Right lung (tissue), 2 donors: ENCODE measurements at regions not wholly inside any gene's neighbourhood (a gene's known extent, or its start where the extent isn't known, plus 50 kb on each side); places are given as distances from the start of the nearest gene placed in this dataset.

ENCODE experiments used
- DNase-seq, 2 donors: peaks; one replicate each; pipeline ENCODE4 v3.0.0-alpha.2; 2013

- DNase-seq = no peak
Measured at GRCh38 chr20:60899320-60899719, 352.7 kb upstream of the CDH4 start.

- no peak for DNase-seq
Measured at GRCh38 chr20:60900618-60901017, 351.4 kb upstream of the CDH4 start.

GRCh38 chr20:60901831-60902230 is 350.2 kb upstream of the CDH4 start:
- DNase-seq = no peak

GRCh38 chr20:60903325-60903971 is 348.6 kb upstream of the CDH4 start:
- no peak for DNase-seq

- DNase-seq = peak in 1 of 2 donors; percentile 32
Measured at GRCh38 chr20:60904730-60905129, 347.3 kb upstream of the CDH4 start.

- no peak for DNase-seq
Measured at GRCh38 chr20:60905919-60906318, 346.1 kb upstream of the CDH4 start.

GRCh38 chr20:60906555-60906954 is 345.5 kb upstream of the CDH4 start:
- DNase-seq = no peak

- no peak for DNase-seq
Measured at GRCh38 chr20:60913298-60913697, 338.8 kb upstream of the CDH4 start.

GRCh38 chr20:60921022-60921622 is 330.9 kb upstream of the CDH4 start:
- peak in 1 of 2 donors; percentile 29 for DNase-seq

- no peak for DNase-seq
Measured at GRCh38 chr20:60926831-60927230, 325.2 kb upstream of the CDH4 start.

- no peak for DNase-seq
Measured at GRCh38 chr20:60928341-60928740, 323.7 kb upstream of the CDH4 start.

GRCh38 chr20:60930023-60930790 is 321.9 kb upstream of the CDH4 start:
- DNase-seq = no peak

- no peak for DNase-seq
Measured at GRCh38 chr20:60931696-60932095, 320.4 kb upstream of the CDH4 start.

GRCh38 chr20:60934724-60935123 is 317.3 kb upstream of the CDH4 start:
- DNase-seq = no peak

GRCh38 chr20:60935971-60936370 is 316.1 kb upstream of the CDH4 start:
- no peak for DNase-seq

- no peak for DNase-seq
Measured at GRCh38 chr20:60937585-60937984, 314.5 kb upstream of the CDH4 start.

- no peak for DNase-seq
Measured at GRCh38 chr20:60941379-60941778, 310.7 kb upstream of the CDH4 start.

GRCh38 chr20:60947819-60948218 is 304.2 kb upstream of the CDH4 start:
- no peak for DNase-seq

GRCh38 chr20:60948224-60948623 is 303.8 kb upstream of the CDH4 start:
- DNase-seq = no peak

- DNase-seq = peak in 1 of 2 donors; percentile 6
Measured at GRCh38 chr20:60950561-60950960, 301.5 kb upstream of the CDH4 start.

- no peak for DNase-seq
Measured at GRCh38 chr20:60950974-60951373, 301.1 kb upstream of the CDH4 start.

GRCh38 chr20:60952861-60953260 is 299.2 kb upstream of the CDH4 start:
- no peak for DNase-seq

GRCh38 chr20:60953321-60953720 is 298.7 kb upstream of the CDH4 start:
- DNase-seq = no peak
